GM12875 (cell line): ENCODE measurements at regions not wholly inside any gene's neighbourhood (a gene's known extent, or its start where the extent isn't known, plus 50 kb on each side); places are given as distances from the start of the nearest gene placed in this dataset.

Source experiments
- H3K4me3 ChIP-seq: one replicate; pipeline ENCODE4 v1.5.1; 2011; ENCODE audit warnings: low read depth, low read length, control low read depth
- TF ChIP-seq, protein P1 (sequence below): IDR thresholded peaks from 2 replicates; pipeline ENCODE4 v1.5.1; 2011; ENCODE audit warnings: low read depth, mild to moderate bottlenecking, control low read depth, inconsistent platforms, low read length, moderate library complexity, borderline replicate concordance; ENCODE audit not compliant: insufficient read depth

GRCh38 chr13:103406967-103407366 is 340.8 kb upstream of the SLC10A2 start:
- TF ChIP-seq, protein P1, sequence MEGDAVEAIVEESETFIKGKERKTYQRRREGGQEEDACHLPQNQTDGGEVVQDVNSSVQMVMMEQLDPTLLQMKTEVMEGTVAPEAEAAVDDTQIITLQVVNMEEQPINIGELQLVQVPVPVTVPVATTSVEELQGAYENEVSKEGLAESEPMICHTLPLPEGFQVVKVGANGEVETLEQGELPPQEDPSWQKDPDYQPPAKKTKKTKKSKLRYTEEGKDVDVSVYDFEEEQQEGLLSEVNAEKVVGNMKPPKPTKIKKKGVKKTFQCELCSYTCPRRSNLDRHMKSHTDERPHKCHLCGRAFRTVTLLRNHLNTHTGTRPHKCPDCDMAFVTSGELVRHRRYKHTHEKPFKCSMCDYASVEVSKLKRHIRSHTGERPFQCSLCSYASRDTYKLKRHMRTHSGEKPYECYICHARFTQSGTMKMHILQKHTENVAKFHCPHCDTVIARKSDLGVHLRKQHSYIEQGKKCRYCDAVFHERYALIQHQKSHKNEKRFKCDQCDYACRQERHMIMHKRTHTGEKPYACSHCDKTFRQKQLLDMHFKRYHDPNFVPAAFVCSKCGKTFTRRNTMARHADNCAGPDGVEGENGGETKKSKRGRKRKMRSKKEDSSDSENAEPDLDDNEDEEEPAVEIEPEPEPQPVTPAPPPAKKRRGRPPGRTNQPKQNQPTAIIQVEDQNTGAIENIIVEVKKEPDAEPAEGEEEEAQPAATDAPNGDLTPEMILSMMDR: no peak

DNA sequence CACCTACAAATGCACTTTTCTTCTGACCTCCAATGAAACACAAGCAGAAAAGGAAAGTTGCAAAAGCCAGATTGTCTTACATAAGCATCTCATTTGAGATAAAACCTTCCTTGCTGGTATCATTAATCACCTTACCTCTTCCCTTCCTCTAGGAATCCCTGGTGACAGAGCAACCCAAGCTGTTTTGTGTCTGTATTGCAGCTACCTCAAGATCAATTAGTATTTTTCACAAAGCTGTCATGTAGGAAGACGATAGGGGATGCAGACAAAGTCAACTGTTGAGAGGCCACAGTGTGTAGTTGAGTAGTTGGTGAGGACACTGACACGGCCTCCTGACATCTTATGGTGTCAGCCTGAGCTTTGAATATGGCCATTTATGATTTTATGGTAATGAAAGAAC is 339.1 kb upstream of the SLC10A2 start:
- no peak overlapping the region for H3K4me3 ChIP-seq
- TF ChIP-seq, protein P1: no peak

More at GRCh38 chr13:103406967-103407366, 340.8 kb upstream of the SLC10A2 start:
- no peak overlapping the region for H3K4me3 ChIP-seq

- no peak overlapping the region for H3K4me3 ChIP-seq
- TF ChIP-seq, protein P1: no peak
These were observed 337.6 kb upstream of the SLC10A2 start for GRCh38 chr13:103403814-103404213.

GRCh38 chr13:103403148-103403740 is 337.0 kb upstream of the SLC10A2 start:
- no peak overlapping the region for H3K4me3 ChIP-seq
- TF ChIP-seq, protein P1: no peak

DNA sequence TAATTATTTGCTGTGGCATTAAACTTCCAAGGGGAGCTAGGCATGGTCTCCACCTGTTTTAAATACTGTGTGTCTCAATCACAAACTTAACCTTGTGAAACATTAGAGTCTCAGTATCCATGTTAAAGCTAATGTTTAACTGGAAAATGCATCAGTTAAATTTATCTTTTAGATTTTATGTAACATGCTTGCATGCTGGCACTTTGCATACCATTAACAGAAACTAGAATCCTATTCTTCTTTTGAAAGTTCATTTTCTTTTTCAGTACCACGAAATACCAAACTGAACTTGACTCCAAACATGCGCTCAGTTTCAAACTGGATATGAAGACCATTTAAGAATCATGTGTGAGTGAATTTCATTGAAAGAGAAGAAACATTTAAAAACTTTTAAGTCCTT is 328.9 kb upstream of the SLC10A2 start:
- TF ChIP-seq, protein P1: no peak
- no peak overlapping the region for H3K4me3 ChIP-seq

GRCh38 chr13:103394618-103395017 is 328.4 kb upstream of the SLC10A2 start:
- H3K4me3 ChIP-seq: no peak overlapping the region
- TF ChIP-seq, protein P1: no peak

GRCh38 chr13:103391936-103392335 is 325.7 kb upstream of the SLC10A2 start:
- TF ChIP-seq, protein P1: no peak

More at GRCh38 chr13:103391936-103392335, 325.7 kb upstream of the SLC10A2 start:
- H3K4me3 ChIP-seq: no peak overlapping the region
